ENCODE measurements at regions not wholly inside any gene's neighbourhood (a gene's known extent, or its start where the extent isn't known, plus 50 kb on each side); places are given as distances from the start of the nearest gene placed in this dataset.

- H3K9ac ChIP-seq (replicated peaks; ENCODE audit: extremely low read depth, insufficient read depth, low read length) = no peak overlapping the region
- POLR2A ChIA-PET = no interaction called here
- FAIRE-seq (no peak), DNase-seq (ENCODE audit: low read depth, low spot score) (no peak)
- no peak overlapping the region for H3K4me2 ChIP-seq (ENCODE audit: insufficient read depth, low read length)
- H3K79me2 ChIP-seq (ENCODE audit: control insufficient read depth, insufficient read depth, low read length) = no peaks in the 10 kb centered on the region
- H3K4me3 ChIP-seq (replicated peaks in 1 of 3; ENCODE audit: insufficient read depth in 1 of 3, low read depth in 1 of 3, low read length in 3 of 3) = no peak overlapping the region
- H4K20me1 ChIP-seq (replicated peaks; ENCODE audit: control insufficient read depth, extremely low read depth, insufficient read depth, low read length) = no peaks in the 10 kb centered on the region
- no peaks in the 10 kb centered on the region for H3K27me3 ChIP-seq (ENCODE audit: control insufficient read depth in 2 of 2, insufficient read depth in 2 of 2, low read length in 2 of 2)
- TF ChIP-seq FOS (IDR thresholded peaks at IDR 0.05; ENCODE audit: borderline replicate concordance, insufficient read depth, low read length) (no peak), MYC (IDR thresholded peaks at IDR 0.05; ENCODE audit: low read depth, low read length) (no peak), CTCF (IDR thresholded peaks at IDR 0.05; ENCODE audit: extremely low read depth in 1 of 2, insufficient read depth in 1 of 2, low read depth in 1 of 2, low read length in 2 of 2) (no peak), MAX (IDR thresholded peaks at IDR 0.05; ENCODE audit: insufficient read depth, insufficient read length) (no peak), GATA2 (IDR thresholded peaks at IDR 0.05; ENCODE audit: insufficient read depth, insufficient read length, low read depth, low read length) (no peak), POLR2AphosphoS5 (IDR thresholded peaks at IDR 0.05; ENCODE audit: insufficient read depth, low read depth, low read length) (no peak), JUN (IDR thresholded peaks at IDR 0.05; ENCODE audit: borderline replicate concordance, insufficient read depth, insufficient read length, low read depth) (no peak), POLR2A (IDR thresholded peaks at IDR 0.05; ENCODE audit: low read depth, low read length) (no peak), EZH2 (IDR thresholded peaks at IDR 0.05; ENCODE audit: borderline replicate concordance, low read depth, low read length, severe bottlenecking) (no peak)
- no peak overlapping the region for H3K27ac ChIP-seq (ENCODE audit: insufficient read depth, low read depth, low read length)
- no peaks in the 10 kb centered on the region for H3K9me1 ChIP-seq (replicated peaks; ENCODE audit: control insufficient read depth, extremely low read depth, insufficient read depth, low read length)
- no peaks in the 10 kb centered on the region for H3K4me1 ChIP-seq (ENCODE audit: control insufficient read depth, extremely low read depth, insufficient read depth, low read length)
- peaks cover 2% of the 10 kb centered on the region for H3K9me3 ChIP-seq (replicated peaks; ENCODE audit: control insufficient read depth, insufficient read depth, low read length)
- no peak overlapping the region for H2AFZ ChIP-seq (ENCODE audit: low read depth, low read length)
- BruUV-seq (replicated peaks) = no TSS peak
- intact Hi-C loops (cut with micrococcal nuclease) (no loop called here), dilution Hi-C loops (cut with MboI; ENCODE audit: extremely low pct_ligation_motif_present, low sequenced_read_pairs) (no loop called here)
- H3K36me3 ChIP-seq (ENCODE audit: control insufficient read depth in 2 of 2, extremely low read depth in 1 of 2, insufficient read depth in 2 of 2, low read length in 2 of 2) = no peaks in the 10 kb centered on the region
- CTCF ChIA-PET = no interaction called here
Measured at GRCh38 chr13:87042946-87043345, 628.2 kb upstream of the SLITRK5 start.
